GM23248 (cell line): ENCODE measurements at regions not wholly inside any gene's neighbourhood (a gene's known extent, or its start where the extent isn't known, plus 50 kb on each side); places are given as distances from the start of the nearest gene placed in this dataset.
"Not testable (repeated sequence)": the region's sequence is repeated elsewhere in the genome, so short reads cannot be mapped to it uniquely, and the experiment has no call there.

Experiments
- EZH2 ChIP-seq: fragments of 200-600 bp; sonication (generic); IDR thresholded peaks from 2 replicates; pipeline ENCODE4 v1.6.1; 2018; ENCODE audit warnings: antibody characterized with exemption, mild to moderate bottlenecking; ENCODE audit not compliant: insufficient read depth, poor library complexity, severe bottlenecking
- EZH2phosphoT487 ChIP-seq: fragments of 200-600 bp; sonication (generic); IDR thresholded peaks from 2 replicates; pipeline ENCODE4 v1.6.1; 2018; ENCODE audit warnings: antibody characterized with exemption, moderate library complexity, mild to moderate bottlenecking, low read depth; ENCODE audit not compliant: insufficient read depth

GRCh38 chr1:121511455-121511854, 326.7 kb downstream of the SRGAP2C start:
- not testable (repeated sequence) for TF ChIP-seq EZH2, EZH2phosphoT487
